GM12864 (cell line): ENCODE measurements at regions not wholly inside any gene's neighbourhood (a gene's known extent, or its start where the extent isn't known, plus 50 kb on each side); places are given as distances from the start of the nearest gene placed in this dataset.

ENCODE experiments used
- DNase-seq: peaks from one replicate; pipeline ENCODE4 v3.0.0-alpha.2; 2011; ENCODE audit warnings: low read depth
- H3K4me3 ChIP-seq: 2 replicates; pipeline ENCODE4 v1.5.1; 2011; ENCODE audit warnings: mild to moderate bottlenecking, low read depth, low read length, control low read depth
- TF ChIP-seq, protein P1 (sequence below): IDR thresholded peaks from 2 replicates; pipeline ENCODE4 v1.5.1; 2011; ENCODE audit warnings: low read depth, mild to moderate bottlenecking, moderate library complexity, low read length, control low read depth, inconsistent platforms; ENCODE audit errors: missing control alignments

DNA sequence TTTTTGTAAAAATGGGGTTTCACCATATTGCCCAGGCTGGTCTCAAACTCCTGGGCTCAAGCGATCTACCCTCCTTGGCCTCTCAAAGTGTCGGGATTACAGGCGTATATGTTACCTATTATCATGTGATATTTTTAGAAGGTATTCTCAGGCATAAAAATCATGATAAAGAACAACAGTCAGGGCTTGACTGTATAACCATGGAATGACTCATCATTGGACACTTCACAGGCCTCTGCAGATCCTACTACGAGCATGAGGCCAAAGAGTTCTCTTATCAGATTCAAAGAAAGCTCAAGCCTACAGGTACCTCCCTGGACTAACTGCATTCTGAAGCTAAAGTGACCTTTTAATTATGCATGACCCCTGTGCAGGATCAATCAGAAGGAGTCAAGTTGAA is 91.7 kb upstream of the PRICKLE2 start:
- DNase-seq: no peak
- TF ChIP-seq, protein P1, sequence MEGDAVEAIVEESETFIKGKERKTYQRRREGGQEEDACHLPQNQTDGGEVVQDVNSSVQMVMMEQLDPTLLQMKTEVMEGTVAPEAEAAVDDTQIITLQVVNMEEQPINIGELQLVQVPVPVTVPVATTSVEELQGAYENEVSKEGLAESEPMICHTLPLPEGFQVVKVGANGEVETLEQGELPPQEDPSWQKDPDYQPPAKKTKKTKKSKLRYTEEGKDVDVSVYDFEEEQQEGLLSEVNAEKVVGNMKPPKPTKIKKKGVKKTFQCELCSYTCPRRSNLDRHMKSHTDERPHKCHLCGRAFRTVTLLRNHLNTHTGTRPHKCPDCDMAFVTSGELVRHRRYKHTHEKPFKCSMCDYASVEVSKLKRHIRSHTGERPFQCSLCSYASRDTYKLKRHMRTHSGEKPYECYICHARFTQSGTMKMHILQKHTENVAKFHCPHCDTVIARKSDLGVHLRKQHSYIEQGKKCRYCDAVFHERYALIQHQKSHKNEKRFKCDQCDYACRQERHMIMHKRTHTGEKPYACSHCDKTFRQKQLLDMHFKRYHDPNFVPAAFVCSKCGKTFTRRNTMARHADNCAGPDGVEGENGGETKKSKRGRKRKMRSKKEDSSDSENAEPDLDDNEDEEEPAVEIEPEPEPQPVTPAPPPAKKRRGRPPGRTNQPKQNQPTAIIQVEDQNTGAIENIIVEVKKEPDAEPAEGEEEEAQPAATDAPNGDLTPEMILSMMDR: no peak
- no peak overlapping the region for H3K4me3 ChIP-seq

DNA sequence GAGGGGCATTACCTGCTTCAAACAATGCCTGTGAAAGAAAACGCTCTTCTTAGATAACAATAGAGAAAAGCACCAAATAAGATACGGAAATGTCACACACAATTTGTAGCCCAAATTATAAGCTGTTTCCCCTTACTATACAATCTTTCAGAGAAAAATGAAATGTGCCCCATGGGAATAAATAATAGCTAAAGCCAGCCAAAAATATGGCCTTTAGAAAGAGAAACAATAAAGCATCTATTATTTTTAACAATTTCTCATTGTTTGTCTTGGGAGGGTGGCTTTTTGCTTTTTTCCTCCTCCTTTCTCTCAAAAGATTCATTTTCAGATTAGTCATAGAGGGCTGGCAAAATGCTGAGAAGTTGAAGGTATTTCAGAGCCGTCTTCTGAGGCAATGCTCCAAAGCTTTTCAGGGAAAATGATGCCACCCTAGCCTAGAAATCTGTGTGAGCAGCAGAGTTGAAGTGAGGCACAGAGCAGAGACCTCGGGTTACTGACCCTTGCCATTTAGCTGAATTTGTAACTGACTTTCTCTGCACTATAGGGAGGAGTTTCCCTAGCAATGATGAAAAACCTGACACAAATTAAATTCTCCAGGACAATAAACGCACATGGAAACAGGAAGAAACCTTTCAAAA is 86.3 kb upstream of the PRICKLE2 start:
- no peak for DNase-seq
- TF ChIP-seq, protein P1: no peak
- no peak overlapping the region for H3K4me3 ChIP-seq

GRCh38 chr3:64308931-64309330 is 83.7 kb upstream of the PRICKLE2 start:
- TF ChIP-seq, protein P1: no peak
- no peak for DNase-seq
- no peak overlapping the region for H3K4me3 ChIP-seq

GRCh38 chr3:64306745-64307144 is 81.5 kb upstream of the PRICKLE2 start:
- TF ChIP-seq, protein P1: no peak
- H3K4me3 ChIP-seq: no peak overlapping the region
- DNase-seq: no peak

DNA sequence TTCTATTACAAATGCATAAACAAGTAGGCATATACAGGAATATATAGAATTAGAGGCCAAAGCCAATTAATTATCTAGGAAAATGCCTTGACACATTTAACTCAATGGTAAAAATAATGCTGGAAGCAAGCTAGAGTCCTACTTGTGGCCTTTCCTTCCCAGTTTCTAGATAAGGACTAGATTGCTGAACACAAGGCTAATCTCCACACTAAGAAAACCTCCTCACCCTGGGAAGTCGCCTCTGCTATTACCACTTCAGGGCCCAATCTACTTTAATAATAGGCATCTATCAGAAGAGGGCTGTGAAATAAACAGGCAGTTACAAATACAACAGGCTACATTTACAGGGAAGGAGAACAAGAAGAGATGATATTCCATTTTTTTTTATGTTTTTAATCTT is 80.5 kb upstream of the PRICKLE2 start:
- no peak overlapping the region for H3K4me3 ChIP-seq
- no peak for DNase-seq
- TF ChIP-seq, protein P1: no peak

DNA sequence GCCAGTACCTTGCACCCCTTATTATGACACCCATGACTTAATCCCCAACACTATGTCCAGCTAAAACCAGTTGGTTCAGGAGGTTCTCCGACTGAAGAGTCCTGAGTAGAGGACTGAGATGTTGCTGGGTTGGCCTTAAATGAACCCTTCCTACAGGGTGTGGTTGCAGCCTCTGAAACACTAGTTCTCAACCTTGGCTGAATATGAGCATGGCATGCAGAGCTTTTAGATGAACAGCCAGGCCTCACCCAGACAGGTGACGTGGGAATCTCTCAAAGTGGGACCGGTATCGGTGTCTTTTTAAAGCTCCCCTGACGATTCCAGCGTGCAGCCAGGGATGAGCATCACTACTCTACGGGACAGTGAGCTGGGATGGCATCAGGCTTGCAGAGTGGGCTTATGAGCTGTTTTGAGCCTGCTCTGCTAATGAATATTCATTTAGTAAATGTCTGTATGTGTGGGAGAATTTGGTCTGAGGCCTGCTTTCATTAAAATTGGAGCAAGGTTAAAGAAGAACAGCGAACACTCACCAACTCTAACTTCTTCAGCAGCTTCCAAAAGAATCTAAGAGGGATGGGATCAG is 79.7 kb upstream of the PRICKLE2 start:
- DNase-seq: no peak
- TF ChIP-seq, protein P1: no peak
- no peak overlapping the region for H3K4me3 ChIP-seq

DNA sequence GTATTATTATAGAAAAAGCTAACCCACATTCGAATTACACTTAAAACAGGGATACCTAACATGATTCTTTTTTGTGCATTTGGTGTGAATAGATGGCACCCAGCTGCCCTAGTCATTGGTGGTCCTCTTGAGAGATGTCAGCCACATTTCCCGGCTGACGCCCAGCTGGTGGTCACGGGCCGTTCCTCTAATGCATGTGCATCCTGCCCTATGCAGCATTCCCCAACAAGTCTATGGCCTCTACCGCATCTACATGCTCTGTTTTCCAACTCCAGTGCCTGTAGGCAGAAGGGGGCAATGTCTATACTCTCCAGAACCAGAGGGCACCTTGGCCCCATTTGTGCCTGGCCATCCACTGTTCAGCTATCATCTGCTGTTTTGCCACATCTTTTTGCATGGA is 78.6 kb upstream of the PRICKLE2 start:
- no peak overlapping the region for H3K4me3 ChIP-seq
- no peak for DNase-seq
- TF ChIP-seq, protein P1: no peak
